AG10803 (cell line): ENCODE measurements at regions not wholly inside any gene's neighbourhood (a gene's known extent, or its start where the extent isn't known, plus 50 kb on each side); places are given as distances from the start of the nearest gene placed in this dataset.

ENCODE experiments used
- DNase-seq: peaks from one replicate; pipeline ENCODE4 v3.0.0; 2010; ENCODE audit warnings: low read depth
- H3K4me3 ChIP-seq: 2 replicates; pipeline ENCODE4 v1.5.1; 2011; ENCODE audit warnings: mild to moderate bottlenecking, low read length, control low read depth
- TF ChIP-seq, protein P1 (sequence below): conservative IDR thresholded peaks from 2 replicates; pipeline ENCODE4 v1.5.1; 2011; ENCODE audit warnings: mild to moderate bottlenecking, low read length, control low read depth, inconsistent platforms

DNA sequence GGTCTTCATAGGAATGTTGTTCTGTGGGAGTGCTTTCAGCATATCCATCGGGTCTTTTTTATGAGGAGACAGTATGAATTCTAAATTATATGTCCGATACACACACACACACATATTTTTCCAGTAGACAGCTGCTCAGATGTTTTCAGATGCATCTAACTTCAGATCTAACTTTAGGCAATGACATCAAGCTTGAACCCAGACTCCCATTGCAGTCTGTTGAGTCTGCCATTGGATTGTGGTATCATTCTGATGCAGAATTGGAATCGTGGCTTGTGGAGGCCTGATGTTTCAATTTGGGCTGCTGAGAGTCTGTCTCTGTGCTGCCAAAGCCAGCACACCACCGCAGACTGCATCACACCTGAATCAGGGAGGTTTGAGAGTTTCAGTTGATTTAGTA is 376.4 kb downstream of the OSTF1 start:
- H3K4me3 ChIP-seq, result no peak overlapping the region
- TF ChIP-seq, protein P1, sequence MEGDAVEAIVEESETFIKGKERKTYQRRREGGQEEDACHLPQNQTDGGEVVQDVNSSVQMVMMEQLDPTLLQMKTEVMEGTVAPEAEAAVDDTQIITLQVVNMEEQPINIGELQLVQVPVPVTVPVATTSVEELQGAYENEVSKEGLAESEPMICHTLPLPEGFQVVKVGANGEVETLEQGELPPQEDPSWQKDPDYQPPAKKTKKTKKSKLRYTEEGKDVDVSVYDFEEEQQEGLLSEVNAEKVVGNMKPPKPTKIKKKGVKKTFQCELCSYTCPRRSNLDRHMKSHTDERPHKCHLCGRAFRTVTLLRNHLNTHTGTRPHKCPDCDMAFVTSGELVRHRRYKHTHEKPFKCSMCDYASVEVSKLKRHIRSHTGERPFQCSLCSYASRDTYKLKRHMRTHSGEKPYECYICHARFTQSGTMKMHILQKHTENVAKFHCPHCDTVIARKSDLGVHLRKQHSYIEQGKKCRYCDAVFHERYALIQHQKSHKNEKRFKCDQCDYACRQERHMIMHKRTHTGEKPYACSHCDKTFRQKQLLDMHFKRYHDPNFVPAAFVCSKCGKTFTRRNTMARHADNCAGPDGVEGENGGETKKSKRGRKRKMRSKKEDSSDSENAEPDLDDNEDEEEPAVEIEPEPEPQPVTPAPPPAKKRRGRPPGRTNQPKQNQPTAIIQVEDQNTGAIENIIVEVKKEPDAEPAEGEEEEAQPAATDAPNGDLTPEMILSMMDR, result no peak

GRCh38 chr9:75467142-75467541 is 378.8 kb downstream of the OSTF1 start:
- DNase-seq, result no peak
- TF ChIP-seq, protein P1, result no peak
- no peak overlapping the region for H3K4me3 ChIP-seq

More for the DNA sequence above, 376.4 kb downstream of the OSTF1 start:
- DNase-seq, result no peak

- no peak for DNase-seq
- TF ChIP-seq, protein P1, result no peak
- H3K4me3 ChIP-seq, result no peak overlapping the region
These were observed 383.3 kb downstream of the OSTF1 start for GRCh38 chr9:75471549-75472114.

DNA sequence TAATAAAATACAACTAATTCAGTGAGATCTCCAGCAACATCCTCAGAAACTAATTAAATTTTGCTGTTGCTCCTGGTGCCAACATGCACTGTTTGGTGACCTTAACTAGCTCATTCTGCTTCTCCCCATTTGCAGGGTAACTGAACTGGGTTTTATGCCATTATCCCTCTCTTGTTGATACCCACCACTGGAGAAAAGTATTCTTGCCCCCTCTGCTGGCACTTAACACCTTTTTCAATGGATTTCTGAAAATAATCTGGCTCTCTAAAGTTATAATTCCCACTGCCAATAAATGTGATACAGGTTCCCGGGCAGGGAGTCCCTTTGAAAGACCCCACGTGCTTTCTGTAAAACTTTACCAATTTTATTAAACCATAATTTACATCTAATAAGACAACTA is 394.3 kb downstream of the OSTF1 start:
- DNase-seq, result no peak
- no peak overlapping the region for H3K4me3 ChIP-seq
- TF ChIP-seq, protein P1, result no peak

DNA sequence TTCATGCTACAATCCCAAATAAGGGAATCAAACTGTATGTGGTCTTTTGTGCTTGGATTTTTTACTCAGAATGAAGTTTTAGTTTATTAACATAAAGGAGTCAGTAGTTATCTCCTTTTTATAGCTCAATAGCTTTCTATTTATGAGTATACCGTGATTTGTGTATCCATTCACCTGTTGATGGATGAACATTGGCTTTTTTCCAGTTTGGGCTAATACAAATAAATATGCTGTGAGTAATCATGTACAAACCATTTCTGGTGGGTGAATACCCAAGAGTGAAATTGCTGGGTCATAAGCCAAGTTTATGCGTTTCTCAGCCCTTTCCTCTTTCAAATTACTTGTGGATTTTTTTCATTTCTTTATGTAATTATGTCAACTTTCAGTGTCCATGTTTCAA is 395.3 kb downstream of the OSTF1 start:
- DNase-seq, result no peak
- TF ChIP-seq, protein P1, result no peak
- H3K4me3 ChIP-seq, result no peak overlapping the region

DNA sequence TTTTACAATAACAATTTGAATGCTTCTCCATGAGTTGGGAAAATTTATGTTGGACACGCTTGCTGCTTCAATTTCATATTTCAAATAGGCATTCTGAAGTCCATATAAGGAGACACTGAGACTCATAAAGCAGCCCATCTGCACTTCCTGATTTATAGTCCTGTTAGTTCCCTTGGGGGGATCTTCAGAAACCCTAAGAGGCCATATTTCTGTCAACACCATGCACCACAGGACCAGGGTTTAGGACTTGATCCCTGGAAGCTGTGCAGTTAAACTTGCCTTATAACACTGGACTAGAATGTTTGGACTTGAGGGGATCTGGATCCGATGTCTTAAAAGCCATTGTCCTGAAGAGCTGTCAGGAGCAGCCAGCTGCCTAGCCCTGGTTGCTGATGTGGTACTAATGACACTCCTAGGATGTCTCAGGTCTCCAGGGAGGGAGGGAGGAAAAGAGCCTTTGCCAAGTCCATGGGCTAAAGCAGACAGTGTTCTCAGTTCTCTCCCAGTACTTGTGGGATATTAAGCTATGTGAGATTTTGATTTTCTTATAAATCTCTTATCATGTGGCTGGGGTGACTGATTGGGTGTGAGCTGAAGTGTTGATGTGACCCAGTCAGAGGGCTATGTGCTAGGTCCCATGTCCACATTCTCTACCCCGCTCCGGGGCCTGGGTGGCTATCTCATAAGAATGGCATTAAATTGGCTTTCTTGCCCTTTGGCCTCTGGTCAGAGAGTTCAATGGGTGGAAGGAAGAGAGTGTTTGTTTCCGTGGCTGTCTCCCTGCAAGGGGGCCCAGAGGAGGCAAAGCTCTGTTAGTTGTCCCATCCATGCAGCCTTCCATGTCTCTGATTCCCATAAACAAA is 399.8 kb downstream of the OSTF1 start:
- TF ChIP-seq, protein P1, result no peak
- no peak for DNase-seq
- no peak overlapping the region for H3K4me3 ChIP-seq

GRCh38 chr9:75488719-75489110 is 400.4 kb downstream of the OSTF1 start:
- no peak for DNase-seq
- TF ChIP-seq, protein P1, result no peak

More at GRCh38 chr9:75488719-75489110, 400.4 kb downstream of the OSTF1 start:
- H3K4me3 ChIP-seq, result no peak overlapping the region
